HUES48 (cell line): ENCODE measurements at regions not wholly inside any gene's neighbourhood (a gene's known extent, or its start where the extent isn't known, plus 50 kb on each side); places are given as distances from the start of the nearest gene placed in this dataset.

Experiments used
- H3K27ac ChIP-seq: one replicate; pipeline ENCODE4 v1.7.0; 2013; ENCODE audit warnings: low read depth, low read length, inconsistent platforms
- H3K27me3 ChIP-seq: 2 replicates; pipeline ENCODE4 v1.6.1; 2013; ENCODE audit warnings: mild to moderate bottlenecking, low read length; ENCODE audit not compliant: control insufficient read depth, insufficient read depth
- H3K36me3 ChIP-seq: 2 replicates; pipeline ENCODE4 v1.6.1; 2013; ENCODE audit warnings: low read length; ENCODE audit not compliant: control insufficient read depth, insufficient read depth
- H3K4me1 ChIP-seq: 2 replicates; pipeline ENCODE4 v1.6.1; 2013; ENCODE audit warnings: mild to moderate bottlenecking, low read length; ENCODE audit not compliant: control insufficient read depth, insufficient read depth
- H3K4me3 ChIP-seq: 2 replicates; pipeline ENCODE4 v1.5.1; 2013; ENCODE audit warnings: mild to moderate bottlenecking, low read depth, low read length
- H3K9ac ChIP-seq: 2 replicates; pipeline ENCODE4 v1.6.1; 2013; ENCODE audit warnings: mild to moderate bottlenecking, low read depth, low read length, moderate library complexity
- H3K9me3 ChIP-seq: 2 replicates; pipeline ENCODE4 v1.6.1; 2013; ENCODE audit warnings: low read length; ENCODE audit not compliant: control insufficient read depth, insufficient read depth

DNA sequence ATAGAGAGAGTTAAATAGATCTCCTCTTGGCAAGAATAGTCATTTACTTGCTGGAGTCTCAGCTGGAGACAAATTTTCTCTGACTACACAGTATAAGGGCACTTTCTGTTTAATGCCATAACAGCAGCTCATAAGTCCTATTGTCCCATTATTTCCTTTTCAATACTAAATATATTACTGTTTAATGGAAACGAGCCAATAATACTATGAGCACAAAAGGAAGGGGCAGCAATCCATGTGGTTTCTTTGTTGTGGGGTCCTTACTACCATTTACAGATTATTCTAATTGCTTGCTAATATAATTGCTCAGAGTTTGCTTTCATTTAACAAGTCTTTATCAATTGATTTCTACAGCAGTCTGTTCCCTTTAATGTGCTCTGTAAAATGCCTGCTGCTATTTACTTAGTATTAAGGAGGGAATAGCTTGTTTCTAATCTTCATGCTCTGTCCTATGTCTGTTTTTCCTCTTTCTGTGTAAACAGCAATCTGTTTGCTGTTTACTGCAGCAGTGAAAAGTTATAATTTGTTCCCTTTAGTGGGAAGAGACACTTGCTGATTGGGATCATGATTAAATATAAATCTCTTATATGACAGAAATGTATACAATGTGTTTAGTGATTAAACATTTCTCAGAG is 296.2 kb upstream of the SMIM30 start:
- no peak overlapping the region for H3K9ac ChIP-seq
- no peaks in the 10 kb centered on the region for H3K36me3 ChIP-seq
- H3K9me3 ChIP-seq, result no peaks in the 10 kb centered on the region
- H3K27me3 ChIP-seq, result no peaks in the 10 kb centered on the region
- H3K4me3 ChIP-seq, result no peak overlapping the region
- no peak overlapping the region for H3K27ac ChIP-seq
- H3K4me1 ChIP-seq, result no peaks in the 10 kb centered on the region

DNA sequence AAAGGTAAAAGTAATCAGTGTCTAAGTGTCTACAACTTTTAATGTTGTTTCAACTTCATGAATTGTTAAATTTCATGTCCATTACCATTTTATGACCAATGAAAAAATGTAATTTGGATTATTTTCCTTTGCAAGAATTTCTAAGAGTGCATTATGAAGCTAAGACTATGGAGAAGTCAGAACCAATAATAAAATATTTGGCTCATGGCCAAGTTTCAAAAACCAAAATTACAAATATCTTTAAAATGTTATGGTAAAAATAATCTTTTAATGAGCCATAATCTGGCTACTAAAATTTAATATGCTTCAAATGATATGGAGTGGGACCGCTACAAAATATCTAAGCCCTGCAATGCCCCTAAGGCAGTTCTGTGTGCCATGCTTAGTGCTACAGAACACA is 294.1 kb upstream of the SMIM30 start:
- H3K27me3 ChIP-seq, result no peaks in the 10 kb centered on the region

DNA sequence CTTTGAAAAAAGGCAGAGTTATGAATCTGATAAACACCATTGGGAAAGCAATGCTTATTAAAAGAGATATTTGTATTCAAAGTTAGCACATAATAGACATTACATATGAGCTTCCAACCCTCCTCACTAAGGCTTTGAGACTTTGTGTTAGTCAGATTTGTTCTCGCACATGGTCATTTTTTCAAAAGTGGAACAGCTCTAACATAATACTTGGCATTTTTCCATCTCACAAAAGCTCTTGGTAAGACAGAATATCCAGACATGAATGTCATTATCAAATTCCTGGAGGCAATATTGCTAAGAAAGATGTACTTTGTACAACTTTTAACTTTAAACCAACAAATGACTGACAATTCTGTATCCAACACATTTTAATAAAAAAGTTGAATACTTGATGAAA is 292.4 kb upstream of the SMIM30 start:
- Histone ChIP-seq H3K36me3 (no peaks in the 10 kb centered on the region), H3K4me1 (no peaks in the 10 kb centered on the region), H3K4me3 (no peak overlapping the region), H3K27me3 (no peaks in the 10 kb centered on the region), H3K27ac (no peak overlapping the region), H3K9me3 (no peaks in the 10 kb centered on the region), H3K9ac (no peak overlapping the region)

More for the DNA sequence above, 294.1 kb upstream of the SMIM30 start:
- Histone ChIP-seq H3K9ac (no peak overlapping the region), H3K27ac (no peak overlapping the region), H3K9me3 (no peaks in the 10 kb centered on the region), H3K4me3 (no peak overlapping the region), H3K4me1 (no peaks in the 10 kb centered on the region), H3K36me3 (no peaks in the 10 kb centered on the region)

DNA sequence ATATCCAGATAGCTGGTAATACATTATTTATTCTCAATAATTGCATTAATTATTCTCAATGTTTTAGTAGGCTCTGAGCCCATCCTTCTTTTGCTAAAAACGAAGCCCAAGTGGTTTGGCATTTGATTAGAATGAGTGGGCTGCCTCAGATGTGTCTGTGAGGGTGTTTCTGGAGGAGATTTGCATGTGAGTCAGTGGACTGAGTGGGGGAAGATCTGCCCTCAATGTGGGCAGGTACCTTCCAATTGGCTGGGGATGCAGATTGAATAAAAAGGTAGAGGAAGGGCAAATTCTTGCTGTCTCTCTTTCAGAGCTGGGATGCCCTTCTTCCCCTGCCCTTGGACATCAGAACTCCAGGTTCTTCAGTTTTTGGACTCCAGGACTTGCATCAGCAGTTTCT is 290.6 kb upstream of the SMIM30 start:
- H3K27ac ChIP-seq, result no peak overlapping the region
- no peaks in the 10 kb centered on the region for H3K27me3 ChIP-seq
- H3K4me1 ChIP-seq, result no peaks in the 10 kb centered on the region
- no peak overlapping the region for H3K9ac ChIP-seq
- no peak overlapping the region for H3K4me3 ChIP-seq
- no peaks in the 10 kb centered on the region for H3K9me3 ChIP-seq
- no peaks in the 10 kb centered on the region for H3K36me3 ChIP-seq

DNA sequence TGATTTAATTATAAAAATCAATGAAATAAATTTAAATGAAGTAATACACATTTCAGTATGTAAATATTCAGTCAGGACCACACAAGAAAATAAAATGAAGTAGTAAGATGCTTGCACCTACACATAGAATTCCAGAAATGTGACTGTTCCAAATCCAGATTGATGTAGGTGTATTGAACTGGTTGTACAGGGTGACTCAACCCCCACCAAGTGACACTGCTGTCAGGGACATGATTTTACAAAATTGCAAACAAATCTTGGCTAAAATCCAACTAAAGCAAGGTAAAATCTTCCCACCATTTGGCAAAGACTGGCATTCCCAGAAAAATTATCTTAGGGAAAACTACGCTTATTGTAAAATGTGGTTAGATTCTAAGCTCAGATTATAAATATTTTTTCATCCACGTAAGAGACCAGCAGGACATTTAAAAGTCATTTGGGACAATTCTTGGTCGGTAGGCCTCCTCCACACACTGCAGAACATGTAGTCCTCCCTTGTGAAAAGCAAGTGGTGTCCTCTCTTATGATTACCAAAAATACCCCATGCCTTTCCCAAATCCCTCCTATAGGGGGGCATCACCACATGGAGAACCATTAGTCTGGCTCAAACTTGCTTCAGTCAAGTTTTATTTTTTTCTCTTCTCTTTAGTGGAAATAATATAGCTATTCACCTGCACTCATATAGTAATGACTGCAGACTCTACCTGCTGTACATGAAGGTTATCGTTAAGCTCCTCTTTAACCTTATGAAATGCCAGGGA is 287.1 kb upstream of the SMIM30 start:
- H3K27ac ChIP-seq, result no peak overlapping the region
- no peaks in the 10 kb centered on the region for H3K4me1 ChIP-seq
- H3K36me3 ChIP-seq, result no peaks in the 10 kb centered on the region
- no peaks in the 10 kb centered on the region for H3K9me3 ChIP-seq
- H3K27me3 ChIP-seq, result no peaks in the 10 kb centered on the region
- H3K4me3 ChIP-seq, result no peak overlapping the region
- H3K9ac ChIP-seq, result no peak overlapping the region

DNA sequence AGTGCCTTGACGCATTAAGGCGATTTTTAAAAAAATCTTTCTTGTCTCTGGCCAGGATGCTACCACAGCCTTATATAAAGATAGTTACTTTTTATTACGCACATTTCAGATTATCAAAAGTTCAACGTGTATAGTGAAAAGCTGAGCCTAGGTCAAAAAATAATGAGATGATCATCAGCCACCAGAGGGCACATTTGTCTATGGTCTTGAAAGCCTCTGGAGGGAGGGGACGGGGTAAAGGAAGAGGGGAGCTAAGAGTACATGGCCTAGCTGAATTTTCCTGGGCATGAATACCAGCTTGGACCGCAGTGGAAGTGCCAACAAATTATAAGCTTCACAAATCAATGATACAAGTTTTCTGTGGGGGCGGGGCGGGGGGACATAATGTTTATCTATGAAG is 285.9 kb upstream of the SMIM30 start:
- Histone ChIP-seq H3K27ac (no peak overlapping the region), H3K36me3 (no peaks in the 10 kb centered on the region), H3K9me3 (no peaks in the 10 kb centered on the region), H3K27me3 (no peaks in the 10 kb centered on the region), H3K4me1 (no peaks in the 10 kb centered on the region), H3K9ac (no peak overlapping the region), H3K4me3 (no peak overlapping the region)

DNA sequence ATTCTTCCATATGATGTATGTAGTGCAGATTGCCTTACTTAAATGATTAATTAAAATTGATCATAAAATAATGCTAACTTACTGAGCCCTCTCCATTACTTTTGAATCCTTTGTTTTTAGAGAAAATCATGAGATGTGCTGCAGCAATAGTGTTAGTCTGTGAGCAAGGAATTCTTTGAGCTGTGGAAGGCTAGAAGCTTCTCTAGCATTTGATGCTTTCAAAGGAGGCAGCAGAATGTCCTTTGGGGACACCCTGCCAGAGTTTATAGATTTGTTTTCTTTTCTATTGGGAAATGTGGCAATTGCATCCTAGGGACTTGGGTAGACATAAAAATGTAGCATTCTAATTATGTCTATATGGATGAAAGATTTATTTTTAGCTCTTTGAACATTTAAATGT is 284.1 kb upstream of the SMIM30 start:
- H3K4me1 ChIP-seq, result no peaks in the 10 kb centered on the region
- no peaks in the 10 kb centered on the region for H3K27me3 ChIP-seq
- H3K36me3 ChIP-seq, result no peaks in the 10 kb centered on the region
- H3K4me3 ChIP-seq, result no peak overlapping the region
- no peak overlapping the region for H3K27ac ChIP-seq
- no peak overlapping the region for H3K9ac ChIP-seq
- no peaks in the 10 kb centered on the region for H3K9me3 ChIP-seq

DNA sequence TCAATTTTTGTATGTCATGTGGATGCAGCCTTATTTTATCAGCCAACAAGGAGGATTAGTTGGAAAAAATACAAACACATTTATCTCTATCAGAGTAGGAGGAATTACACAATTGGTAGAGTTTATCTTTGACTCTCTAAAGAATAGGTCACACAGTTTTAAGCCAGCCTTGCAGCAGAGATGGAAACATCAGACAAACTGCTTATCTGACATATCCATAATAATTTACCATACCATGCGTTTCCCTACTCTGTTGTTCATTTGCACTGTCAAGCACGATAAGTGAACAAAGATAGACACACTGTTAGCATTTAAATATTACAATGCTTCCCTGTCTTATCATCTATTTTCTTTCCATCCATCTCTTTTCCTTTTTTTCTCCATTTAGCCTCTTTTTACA is 283.7 kb upstream of the SMIM30 start:
- H3K4me1 ChIP-seq, result no peaks in the 10 kb centered on the region
- H3K4me3 ChIP-seq, result no peak overlapping the region
- H3K27me3 ChIP-seq, result no peaks in the 10 kb centered on the region
- H3K9ac ChIP-seq, result no peak overlapping the region
- no peaks in the 10 kb centered on the region for H3K36me3 ChIP-seq
- H3K27ac ChIP-seq, result no peak overlapping the region
- H3K9me3 ChIP-seq, result no peaks in the 10 kb centered on the region

DNA sequence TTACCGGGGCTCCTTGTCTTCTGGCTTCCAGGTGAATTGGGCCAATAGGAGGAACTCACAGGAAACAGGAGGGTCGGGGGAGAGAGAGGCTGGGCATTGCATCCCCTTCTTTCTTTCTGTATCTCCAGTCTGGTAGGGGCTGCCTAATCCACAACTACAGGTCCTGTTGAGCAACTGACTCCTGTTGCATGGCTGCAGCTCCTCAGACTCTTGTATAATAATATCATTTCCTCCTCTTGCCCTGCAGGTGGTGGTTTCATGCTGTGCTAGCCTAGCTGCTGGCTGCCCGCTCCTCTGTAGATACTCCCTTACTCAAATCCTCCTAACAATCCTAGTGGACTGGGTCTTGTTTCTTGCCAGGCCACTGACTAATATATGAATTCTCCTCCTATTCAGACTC is 276.5 kb upstream of the SMIM30 start:
- Histone ChIP-seq H3K27me3 (0 out of 2 replicates have a peak, but pooled peaks cover 5% of the 10 kb centered on the region), H3K27ac (no peak overlapping the region), H3K4me1 (peaks cover 36% of the 10 kb centered on the region), H3K4me3 (no peak overlapping the region), H3K36me3 (no peaks in the 10 kb centered on the region), H3K9me3 (no peaks in the 10 kb centered on the region), H3K9ac (no peak overlapping the region)

DNA sequence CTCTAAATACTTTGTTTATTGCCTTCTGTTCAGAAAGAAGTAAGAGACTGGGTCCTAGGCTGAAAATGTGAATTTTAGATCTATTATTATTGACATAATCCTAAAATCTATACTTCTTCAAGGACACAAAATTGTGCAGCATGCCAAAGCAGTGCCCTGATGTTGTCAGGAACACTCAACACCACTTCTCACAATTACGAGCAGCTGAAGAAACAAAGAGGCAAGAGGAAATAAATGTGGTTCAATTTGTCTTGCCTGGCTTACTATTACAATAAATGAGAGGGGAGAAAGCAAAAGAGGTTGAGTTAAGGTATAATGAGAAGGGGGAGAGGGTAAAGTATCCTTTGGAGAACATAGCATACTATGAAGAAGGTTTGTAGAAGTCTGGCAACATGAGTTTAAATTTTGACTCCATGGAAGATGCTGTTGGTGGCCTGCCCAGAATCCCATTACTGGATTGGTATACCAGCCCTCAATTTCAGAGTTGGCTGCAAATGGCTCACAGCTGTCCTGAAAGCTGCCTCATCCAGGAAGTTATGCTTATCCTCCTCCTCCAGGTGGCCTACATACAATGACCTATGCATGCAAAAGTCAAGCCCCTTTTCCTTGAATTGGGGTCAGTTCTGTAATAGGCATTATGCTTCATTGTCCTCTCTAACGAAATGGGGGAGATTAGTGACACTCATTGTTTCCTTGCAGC is 274.6 kb upstream of the SMIM30 start:
- Histone ChIP-seq H3K27ac (no peak overlapping the region), H3K36me3 (no peaks in the 10 kb centered on the region), H3K9ac (no peak overlapping the region), H3K4me1 (peaks cover 36% of the 10 kb centered on the region), H3K9me3 (0 out of 2 replicates have a peak, but pooled peaks cover 4% of the 10 kb centered on the region), H3K4me3 (no peak overlapping the region), H3K27me3 (0 out of 2 replicates have a peak, but pooled peaks cover 5% of the 10 kb centered on the region)

DNA sequence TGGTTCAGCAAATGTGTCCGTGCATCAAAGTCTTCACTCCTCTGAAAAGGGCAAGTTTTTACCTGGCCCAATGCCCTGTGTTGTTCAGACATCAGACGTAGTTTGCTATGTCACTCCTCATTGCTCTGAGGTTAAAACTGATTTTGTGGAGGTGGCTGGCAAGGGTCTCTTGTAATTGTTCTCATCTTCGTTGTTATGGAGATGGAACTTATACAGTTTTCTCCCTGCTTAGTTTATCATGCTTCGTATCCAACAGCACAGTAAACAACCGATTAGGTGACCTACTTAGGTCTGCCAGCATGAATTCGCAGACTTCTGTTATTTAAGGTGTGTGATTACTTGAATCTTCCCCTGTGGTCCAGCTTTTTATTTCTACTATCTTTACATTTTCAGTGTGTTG is 274.1 kb upstream of the SMIM30 start:
- no peak overlapping the region for H3K9ac ChIP-seq
- H3K27me3 ChIP-seq, result 0 out of 2 replicates have a peak, but pooled peaks cover 5% of the 10 kb centered on the region
- H3K27ac ChIP-seq, result no peak overlapping the region

More for the DNA sequence above, 274.1 kb upstream of the SMIM30 start:
- Histone ChIP-seq H3K4me1 (peaks cover 36% of the 10 kb centered on the region), H3K9me3 (0 out of 2 replicates have a peak, but pooled peaks cover 4% of the 10 kb centered on the region), H3K36me3 (no peaks in the 10 kb centered on the region), H3K4me3 (no peak overlapping the region)
